ENCODE measurements at regions not wholly inside any gene's neighbourhood (a gene's known extent, or its start where the extent isn't known, plus 50 kb on each side); places are given as distances from the start of the nearest gene placed in this dataset.

DNA sequence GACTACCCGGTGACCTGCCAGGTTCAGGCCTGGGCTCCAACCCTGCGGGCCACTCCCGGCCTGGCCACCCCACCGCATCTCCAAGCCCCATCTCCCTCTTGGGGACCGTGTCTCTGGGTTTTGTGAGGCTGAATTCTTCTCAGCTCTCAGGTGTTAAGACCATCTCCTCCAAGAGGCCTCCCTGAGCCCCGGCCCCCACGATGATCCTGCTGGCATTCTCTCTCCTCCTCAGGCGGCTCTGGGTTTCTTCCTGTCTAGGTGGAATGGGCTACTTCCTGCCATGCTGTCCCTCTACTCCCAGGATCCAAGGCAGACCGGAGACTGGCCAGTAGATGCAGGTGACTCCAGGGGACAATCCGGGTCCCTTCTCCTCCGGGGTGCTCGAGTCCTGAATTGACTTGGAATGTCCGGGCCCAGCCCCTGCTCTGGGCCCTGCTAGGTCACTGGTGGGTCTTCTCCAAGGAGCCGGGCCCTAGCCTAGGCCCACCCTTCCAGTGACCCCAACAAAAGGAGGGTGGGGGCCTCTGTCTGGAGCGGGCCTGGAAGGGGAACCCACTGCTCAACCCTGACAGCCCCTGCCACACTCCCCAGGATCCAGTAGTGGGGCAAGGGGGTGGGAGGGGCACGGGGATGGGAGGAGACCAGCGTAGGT, 219.8 kb downstream of the C9orf50 start:
- TF ChIP-seq, protein P1, sequence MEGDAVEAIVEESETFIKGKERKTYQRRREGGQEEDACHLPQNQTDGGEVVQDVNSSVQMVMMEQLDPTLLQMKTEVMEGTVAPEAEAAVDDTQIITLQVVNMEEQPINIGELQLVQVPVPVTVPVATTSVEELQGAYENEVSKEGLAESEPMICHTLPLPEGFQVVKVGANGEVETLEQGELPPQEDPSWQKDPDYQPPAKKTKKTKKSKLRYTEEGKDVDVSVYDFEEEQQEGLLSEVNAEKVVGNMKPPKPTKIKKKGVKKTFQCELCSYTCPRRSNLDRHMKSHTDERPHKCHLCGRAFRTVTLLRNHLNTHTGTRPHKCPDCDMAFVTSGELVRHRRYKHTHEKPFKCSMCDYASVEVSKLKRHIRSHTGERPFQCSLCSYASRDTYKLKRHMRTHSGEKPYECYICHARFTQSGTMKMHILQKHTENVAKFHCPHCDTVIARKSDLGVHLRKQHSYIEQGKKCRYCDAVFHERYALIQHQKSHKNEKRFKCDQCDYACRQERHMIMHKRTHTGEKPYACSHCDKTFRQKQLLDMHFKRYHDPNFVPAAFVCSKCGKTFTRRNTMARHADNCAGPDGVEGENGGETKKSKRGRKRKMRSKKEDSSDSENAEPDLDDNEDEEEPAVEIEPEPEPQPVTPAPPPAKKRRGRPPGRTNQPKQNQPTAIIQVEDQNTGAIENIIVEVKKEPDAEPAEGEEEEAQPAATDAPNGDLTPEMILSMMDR (IDR thresholded peaks at IDR 0.05; ENCODE audit: low read depth, low read length, missing input control) = no peak
- TF ChIP-seq HNF4G (IDR thresholded peaks at IDR 0.05) = no peak
- no peak for TF ChIP-seq SP1 (IDR thresholded peaks at IDR 0.05)
- TF ChIP-seq RXRA (IDR thresholded peaks at IDR 0.05) = no peak
- TF ChIP-seq RAD21 (IDR thresholded peaks at IDR 0.05) = no peak
